ENCODE measurements at regions not wholly inside any gene's neighbourhood (a gene's known extent, or its start where the extent isn't known, plus 50 kb on each side); places are given as distances from the start of the nearest gene placed in this dataset.

- ATAC-seq (ENCODE audit: low FRiP score): no peak
- no peak for DNase-seq (ENCODE audit: low spot score)
- TF ChIP-seq CTCF (IDR thresholded peaks at IDR 0.05): no peak
These were observed 793.6 kb upstream of the INTU start for GRCh38 chr4:126838941-126839679.

GRCh38 chr4:126843492-126844067, 789.2 kb upstream of the INTU start:
- no peak for DNase-seq (ENCODE audit: low spot score)

GRCh38 chr4:126850286-126850685, 782.5 kb upstream of the INTU start:
- no peak for TF ChIP-seq CTCF (IDR thresholded peaks at IDR 0.05)
- ATAC-seq (ENCODE audit: low FRiP score): no peak
- DNase-seq (ENCODE audit: low spot score): no peak

More at GRCh38 chr4:126843492-126844067, 789.2 kb upstream of the INTU start:
- no peak for ATAC-seq (ENCODE audit: low FRiP score)
- no peak for TF ChIP-seq CTCF (IDR thresholded peaks at IDR 0.05)

- TF ChIP-seq CTCF (IDR thresholded peaks at IDR 0.05): no peak
- no peak for ATAC-seq (ENCODE audit: low FRiP score)
- DNase-seq (ENCODE audit: low spot score): no peak
These were observed 781.4 kb upstream of the INTU start for GRCh38 chr4:126851391-126851790.

GRCh38 chr4:126853715-126854114, 779.0 kb upstream of the INTU start:
- no peak for DNase-seq (ENCODE audit: low spot score)
- no peak for ATAC-seq (ENCODE audit: low FRiP score)
- TF ChIP-seq CTCF (IDR thresholded peaks at IDR 0.05): no peak

- no peak for TF ChIP-seq CTCF (IDR thresholded peaks at IDR 0.05)
- ATAC-seq (ENCODE audit: low FRiP score) (no peak), DNase-seq (ENCODE audit: low spot score) (no peak)
These were observed 775.9 kb upstream of the INTU start for GRCh38 chr4:126856906-126857305.

GRCh38 chr4:126859314-126859713, 773.4 kb upstream of the INTU start:
- no peak for ATAC-seq (ENCODE audit: low FRiP score)
- no peak for DNase-seq (ENCODE audit: low spot score)
- no peak for TF ChIP-seq CTCF (IDR thresholded peaks at IDR 0.05)

All from omental fat pad (tissue), 3 donors.